ENCODE measurements at regions not wholly inside any gene's neighbourhood (a gene's known extent, or its start where the extent isn't known, plus 50 kb on each side); places are given as distances from the start of the nearest gene placed in this dataset.
"Not testable (repeated sequence)": the region's sequence is repeated elsewhere in the genome, so short reads cannot be mapped to it uniquely, and the experiment has no call there.

DNA sequence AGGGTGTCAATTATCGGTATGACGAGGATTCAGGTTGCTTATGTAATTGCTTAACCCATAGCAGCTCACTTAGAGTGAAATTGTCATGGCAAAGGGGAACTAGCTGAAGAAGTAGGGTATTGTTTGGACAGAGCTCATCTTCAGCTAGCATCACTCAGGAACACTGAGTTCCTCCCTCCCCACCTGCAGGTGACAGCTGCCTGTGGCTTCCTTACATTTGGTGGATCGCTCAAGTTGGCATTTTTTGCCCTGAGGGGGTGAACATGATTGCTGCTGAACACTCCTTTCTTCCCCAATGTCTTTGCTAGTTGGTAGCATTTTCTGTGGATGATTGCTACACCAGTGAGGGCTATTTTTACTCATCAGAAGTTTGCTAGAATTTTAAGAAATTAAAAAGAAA lies 86.7 kb upstream of the THUMPD2 start:
- Histone ChIP-seq H3K27ac (replicated peaks in 1 of 4) (no peak overlapping the region), H3K4me3 (no peak overlapping the region), H3K4me1 (peaks cover 0 to 11% (median 9%) of the 10 kb centered on the region in 4 donors), H3K9me3 (no peaks in the 10 kb centered on the region), H3K36me3 (no peaks in the 10 kb centered on the region), H3K27me3 (no peaks in the 10 kb centered on the region)
- intact Hi-C loops (cut with DNase I), result no loop called here
- 84% methylated on average over 3 of the region's 3 CpGs for WGBS
- TF ChIP-seq POLR2A (IDR thresholded peaks at IDR 0.05; ENCODE audit: low read depth) (no peak), EP300 (IDR thresholded peaks at IDR 0.05) (no peak), POLR2AphosphoS5 (IDR thresholded peaks at IDR 0.05) (no peak)
- TF ChIP-seq, protein P1, sequence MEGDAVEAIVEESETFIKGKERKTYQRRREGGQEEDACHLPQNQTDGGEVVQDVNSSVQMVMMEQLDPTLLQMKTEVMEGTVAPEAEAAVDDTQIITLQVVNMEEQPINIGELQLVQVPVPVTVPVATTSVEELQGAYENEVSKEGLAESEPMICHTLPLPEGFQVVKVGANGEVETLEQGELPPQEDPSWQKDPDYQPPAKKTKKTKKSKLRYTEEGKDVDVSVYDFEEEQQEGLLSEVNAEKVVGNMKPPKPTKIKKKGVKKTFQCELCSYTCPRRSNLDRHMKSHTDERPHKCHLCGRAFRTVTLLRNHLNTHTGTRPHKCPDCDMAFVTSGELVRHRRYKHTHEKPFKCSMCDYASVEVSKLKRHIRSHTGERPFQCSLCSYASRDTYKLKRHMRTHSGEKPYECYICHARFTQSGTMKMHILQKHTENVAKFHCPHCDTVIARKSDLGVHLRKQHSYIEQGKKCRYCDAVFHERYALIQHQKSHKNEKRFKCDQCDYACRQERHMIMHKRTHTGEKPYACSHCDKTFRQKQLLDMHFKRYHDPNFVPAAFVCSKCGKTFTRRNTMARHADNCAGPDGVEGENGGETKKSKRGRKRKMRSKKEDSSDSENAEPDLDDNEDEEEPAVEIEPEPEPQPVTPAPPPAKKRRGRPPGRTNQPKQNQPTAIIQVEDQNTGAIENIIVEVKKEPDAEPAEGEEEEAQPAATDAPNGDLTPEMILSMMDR (IDR thresholded peaks at IDR 0.05), result no peak
- no peak for DNase-seq (ENCODE audit: extremely low spot score)

DNA sequence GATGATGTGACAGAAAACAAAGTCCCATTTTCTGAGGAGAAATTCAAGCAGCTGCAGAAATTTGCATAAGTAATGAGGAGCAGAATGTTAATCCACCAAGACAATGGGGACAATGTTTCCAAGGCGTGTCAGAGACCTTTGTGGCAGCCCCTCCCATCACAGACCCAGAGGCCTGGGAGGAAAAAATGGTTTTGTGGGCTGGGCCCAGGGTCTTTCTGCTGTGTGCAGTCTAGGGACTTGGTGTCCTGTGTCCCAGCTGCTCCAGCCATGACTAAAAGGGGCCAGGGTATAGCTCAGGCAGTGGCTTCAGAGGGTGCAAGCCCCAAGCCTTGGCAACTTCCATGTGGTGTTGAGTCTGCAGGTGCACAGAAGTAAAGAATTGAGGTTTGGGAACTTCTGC lies 84.6 kb upstream of the THUMPD2 start:
- H3K4me3 ChIP-seq; H3K27me3 ChIP-seq; H3K9me3 ChIP-seq; DNase-seq (ENCODE audit: extremely low spot score); H3K36me3 ChIP-seq; intact Hi-C loops (cut with DNase I); H3K27ac ChIP-seq (replicated peaks in 1 of 4); H3K4me1 ChIP-seq: not testable (repeated sequence)
- WGBS, result 85% methylated on average over 1 of the region's 1 CpG

DNA sequence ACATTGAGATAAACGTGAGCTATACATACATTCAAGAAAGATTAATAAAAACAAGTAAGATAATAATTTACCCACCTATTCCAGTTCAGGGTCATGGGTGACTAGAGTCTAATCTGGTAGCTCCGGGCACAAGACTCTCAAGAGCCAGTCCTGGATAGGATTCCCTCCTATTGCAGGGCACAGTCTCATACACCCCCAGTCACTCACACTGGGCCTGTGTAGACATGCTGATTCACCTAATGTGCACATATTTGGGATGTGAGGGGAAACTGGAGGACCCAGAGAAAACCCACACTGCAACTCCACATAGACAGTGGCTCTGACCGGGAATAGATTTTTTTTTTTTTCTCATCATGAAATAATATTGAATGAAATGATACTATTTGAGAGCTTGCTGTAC lies 81.5 kb upstream of the THUMPD2 start:
- TF ChIP-seq POLR2AphosphoS5 (IDR thresholded peaks at IDR 0.05), result no peak
- no peak for TF ChIP-seq EP300 (IDR thresholded peaks at IDR 0.05)
- TF ChIP-seq, protein P1 (IDR thresholded peaks at IDR 0.05), result no peak
- no peak for TF ChIP-seq POLR2A (IDR thresholded peaks at IDR 0.05; ENCODE audit: low read depth)
- H3K4me1 ChIP-seq, result no peaks in the 10 kb centered on the region
- no peak overlapping the region for H3K4me3 ChIP-seq
- WGBS, result 71% methylated on average over 3 of the region's 3 CpGs
- intact Hi-C loops (cut with DNase I), result no loop called here
- no peak overlapping the region for H3K27ac ChIP-seq (replicated peaks in 1 of 4)
- H3K27me3 ChIP-seq, result no peaks in the 10 kb centered on the region
- H3K9me3 ChIP-seq, result no peaks in the 10 kb centered on the region
- DNase-seq (ENCODE audit: extremely low spot score), result no peak
- H3K36me3 ChIP-seq, result no peaks in the 10 kb centered on the region

DNA sequence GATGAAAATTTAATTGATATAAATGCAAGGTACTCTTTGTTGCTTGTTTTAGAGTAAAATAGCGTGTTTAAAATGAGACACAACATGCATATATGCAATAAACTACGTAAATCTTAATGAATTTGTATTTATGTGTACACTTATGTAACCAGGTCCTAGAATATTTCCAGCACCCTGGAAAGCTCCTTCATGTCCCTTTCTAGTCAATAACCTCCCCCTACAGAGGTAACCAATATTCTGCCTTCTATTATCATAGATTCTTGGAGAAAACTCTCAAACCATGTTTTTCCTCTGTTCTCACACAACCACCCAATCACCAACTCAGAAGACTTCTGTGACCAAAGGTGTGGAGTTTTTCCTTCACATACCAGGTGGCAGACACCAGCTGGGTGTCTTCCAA lies 79.6 kb upstream of the THUMPD2 start:
- WGBS, result 92% methylated on average over 2 of the region's 2 CpGs
- Histone ChIP-seq H3K4me1 (no peaks in the 10 kb centered on the region), H3K27me3 (no peaks in the 10 kb centered on the region), H3K27ac (replicated peaks in 1 of 4) (no peak overlapping the region), H3K9me3 (no peaks in the 10 kb centered on the region), H3K4me3 (no peak overlapping the region), H3K36me3 (no peaks in the 10 kb centered on the region)
- no peak for DNase-seq (ENCODE audit: extremely low spot score)
- TF ChIP-seq, protein P1 (IDR thresholded peaks at IDR 0.05), result no peak
- no peak for TF ChIP-seq EP300 (IDR thresholded peaks at IDR 0.05)
- no peak for TF ChIP-seq POLR2A (IDR thresholded peaks at IDR 0.05; ENCODE audit: low read depth)
- no peak for TF ChIP-seq POLR2AphosphoS5 (IDR thresholded peaks at IDR 0.05)
- intact Hi-C loops (cut with DNase I), result no loop called here

DNA sequence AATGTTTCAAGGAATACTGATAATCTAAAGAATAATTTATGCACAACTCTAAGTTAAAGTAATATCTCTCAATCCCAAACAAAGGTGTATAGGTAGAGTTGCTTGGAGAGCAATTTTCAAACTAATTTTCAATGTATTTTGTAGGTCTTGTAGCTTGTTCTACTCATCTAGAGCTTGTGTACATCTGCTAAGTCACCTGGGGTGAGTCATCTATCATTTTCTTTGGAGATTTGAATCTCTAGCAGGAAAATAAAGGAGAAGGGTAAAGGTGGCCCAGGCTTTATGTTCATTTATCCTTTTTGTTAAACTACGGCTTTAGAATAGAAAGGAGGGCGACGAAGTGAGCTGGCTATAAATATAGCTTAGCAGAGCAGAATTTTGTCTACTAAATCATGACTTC lies 76.8 kb upstream of the THUMPD2 start:
- no peak for TF ChIP-seq POLR2A (IDR thresholded peaks at IDR 0.05; ENCODE audit: low read depth)
- no peak for TF ChIP-seq POLR2AphosphoS5 (IDR thresholded peaks at IDR 0.05)
- TF ChIP-seq EP300 (IDR thresholded peaks at IDR 0.05), result no peak
- TF ChIP-seq, protein P1 (IDR thresholded peaks at IDR 0.05), result no peak
- Histone ChIP-seq H3K4me1 (peaks cover 0 to 13% (median 12%) of the 10 kb centered on the region in 4 donors), H3K27me3 (no peaks in the 10 kb centered on the region), H3K4me3 (no peak overlapping the region), H3K9me3 (no peaks in the 10 kb centered on the region), H3K27ac (replicated peaks in 1 of 4) (no peak overlapping the region), H3K36me3 (no peaks in the 10 kb centered on the region)
- DNase-seq (ENCODE audit: extremely low spot score), result no peak
- intact Hi-C loops (cut with DNase I), result no loop called here
- 97% methylated on average over 3 of the region's 3 CpGs for WGBS

Data from esophagus muscularis mucosa (tissue), 4 donors.